HCT116 (cell line): ENCODE measurements at regions not wholly inside any gene's neighbourhood (a gene's known extent, or its start where the extent isn't known, plus 50 kb on each side); places are given as distances from the start of the nearest gene placed in this dataset.

Experiments used
- CEBPB ChIP-seq: IDR thresholded peaks from 2 replicates; pipeline ENCODE4 v1.6.1; 2012; ENCODE audit warnings: low read depth
- ELF1 ChIP-seq: IDR thresholded peaks from 2 replicates; pipeline ENCODE4 v1.6.1; 2012; ENCODE audit warnings: low read depth, borderline replicate concordance
- EZH2 ChIP-seq: fragments of 200-600 bp; sonication (generic); IDR thresholded peaks from 2 replicates; pipeline ENCODE4 v1.6.1; 2017; ENCODE audit warnings: antibody characterized with exemption, mixed run types
- JUND ChIP-seq: IDR thresholded peaks from 2 replicates; pipeline ENCODE4 v1.6.1; 2012
- POLR2A ChIP-seq: IDR thresholded peaks from 2 replicates; pipeline ENCODE4 v1.7.0; 2011; ENCODE audit warnings: borderline replicate concordance; ENCODE audit not compliant: insufficient read depth, insufficient read length; ENCODE audit errors: extremely low read depth
- POLR2AphosphoS5 ChIP-seq: IDR thresholded peaks from 2 replicates; pipeline ENCODE4 v1.6.1; 2011; ENCODE audit warnings: mild to moderate bottlenecking, low read depth, low read length, moderate library complexity
- RAD21 ChIP-seq: IDR thresholded peaks from 2 replicates; pipeline ENCODE4 v1.6.1; 2012; ENCODE audit warnings: low read depth, mild to moderate bottlenecking
- ZFX ChIP-seq: fragments of 450-650 bp; IDR thresholded peaks from 2 replicates; pipeline ENCODE4 v1.6.1; 2017
- TF ChIP-seq, protein P1 (sequence below), 3 experiments: fragments of 200-600 bp in 1 of 3; sonication (generic) in 1 of 3; IDR thresholded peaks in 2 of 3; conservative IDR thresholded peaks in 1 of 3; 2 replicates each; pipeline ENCODE4 v1.5.1; 2012 to 2017; ENCODE audit warnings: low read depth in 2 of 3, low read length in 2 of 3, antibody characterized with exemption in 1 of 3, borderline replicate concordance in 1 of 3, control low read depth in 1 of 3, mild to moderate bottlenecking in 1 of 3, mixed read lengths in 1 of 3, mixed run types in 1 of 3, moderate library complexity in 1 of 3; ENCODE audit not compliant: insufficient read depth in 1 of 3
- TF ChIP-seq, protein P2 (sequence below): IDR thresholded peaks from 2 replicates; pipeline ENCODE4 v1.6.1; 2012
- TF ChIP-seq, protein P3 (sequence below): IDR thresholded peaks from 2 replicates; pipeline ENCODE4 v1.6.1; 2011; ENCODE audit warnings: mild to moderate bottlenecking, low read length, moderate library complexity; ENCODE audit not compliant: insufficient replicate concordance; ENCODE audit errors: extremely low read depth

DNA sequence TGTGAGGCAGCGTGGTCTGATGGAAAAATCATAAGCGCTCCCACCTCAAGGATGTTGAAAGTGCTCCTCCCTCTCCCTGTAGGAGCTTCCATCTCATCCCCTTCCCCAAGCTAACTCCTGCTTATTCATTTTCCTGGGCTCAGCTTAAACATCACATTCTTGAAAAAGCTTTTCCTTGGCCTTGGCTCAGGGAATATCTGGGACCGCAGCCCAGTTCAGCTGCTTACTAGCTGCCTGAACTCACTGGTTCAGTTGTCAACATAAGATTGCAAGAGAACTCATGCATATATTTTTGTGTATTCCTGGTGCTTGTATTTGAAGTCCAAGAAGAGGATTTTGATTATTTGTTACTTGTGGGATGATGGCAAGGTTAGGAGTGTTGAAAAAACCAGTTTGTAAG is 91.5 kb downstream of the UTP18 start:
- TF ChIP-seq, protein P1, sequence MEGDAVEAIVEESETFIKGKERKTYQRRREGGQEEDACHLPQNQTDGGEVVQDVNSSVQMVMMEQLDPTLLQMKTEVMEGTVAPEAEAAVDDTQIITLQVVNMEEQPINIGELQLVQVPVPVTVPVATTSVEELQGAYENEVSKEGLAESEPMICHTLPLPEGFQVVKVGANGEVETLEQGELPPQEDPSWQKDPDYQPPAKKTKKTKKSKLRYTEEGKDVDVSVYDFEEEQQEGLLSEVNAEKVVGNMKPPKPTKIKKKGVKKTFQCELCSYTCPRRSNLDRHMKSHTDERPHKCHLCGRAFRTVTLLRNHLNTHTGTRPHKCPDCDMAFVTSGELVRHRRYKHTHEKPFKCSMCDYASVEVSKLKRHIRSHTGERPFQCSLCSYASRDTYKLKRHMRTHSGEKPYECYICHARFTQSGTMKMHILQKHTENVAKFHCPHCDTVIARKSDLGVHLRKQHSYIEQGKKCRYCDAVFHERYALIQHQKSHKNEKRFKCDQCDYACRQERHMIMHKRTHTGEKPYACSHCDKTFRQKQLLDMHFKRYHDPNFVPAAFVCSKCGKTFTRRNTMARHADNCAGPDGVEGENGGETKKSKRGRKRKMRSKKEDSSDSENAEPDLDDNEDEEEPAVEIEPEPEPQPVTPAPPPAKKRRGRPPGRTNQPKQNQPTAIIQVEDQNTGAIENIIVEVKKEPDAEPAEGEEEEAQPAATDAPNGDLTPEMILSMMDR (IDR thresholded peaks at IDR 0.05 in 2 of 3, conservative IDR thresholded peaks at IDR 0.05 in 1 of 3; ENCODE audit: borderline replicate concordance in 1 of 3, insufficient read depth in 1 of 3, low read depth in 2 of 3, low read length in 2 of 3): no peak
- TF ChIP-seq RAD21 (no peak), ZFX (no peak), POLR2A (no peak), EZH2 (no peak), ELF1 (no peak), JUND (no peak), POLR2AphosphoS5 (no peak), CEBPB (no peak)
- TF ChIP-seq, protein P2, sequence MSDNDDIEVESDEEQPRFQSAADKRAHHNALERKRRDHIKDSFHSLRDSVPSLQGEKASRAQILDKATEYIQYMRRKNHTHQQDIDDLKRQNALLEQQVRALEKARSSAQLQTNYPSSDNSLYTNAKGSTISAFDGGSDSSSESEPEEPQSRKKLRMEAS: no peak
- TF ChIP-seq, protein P3, sequence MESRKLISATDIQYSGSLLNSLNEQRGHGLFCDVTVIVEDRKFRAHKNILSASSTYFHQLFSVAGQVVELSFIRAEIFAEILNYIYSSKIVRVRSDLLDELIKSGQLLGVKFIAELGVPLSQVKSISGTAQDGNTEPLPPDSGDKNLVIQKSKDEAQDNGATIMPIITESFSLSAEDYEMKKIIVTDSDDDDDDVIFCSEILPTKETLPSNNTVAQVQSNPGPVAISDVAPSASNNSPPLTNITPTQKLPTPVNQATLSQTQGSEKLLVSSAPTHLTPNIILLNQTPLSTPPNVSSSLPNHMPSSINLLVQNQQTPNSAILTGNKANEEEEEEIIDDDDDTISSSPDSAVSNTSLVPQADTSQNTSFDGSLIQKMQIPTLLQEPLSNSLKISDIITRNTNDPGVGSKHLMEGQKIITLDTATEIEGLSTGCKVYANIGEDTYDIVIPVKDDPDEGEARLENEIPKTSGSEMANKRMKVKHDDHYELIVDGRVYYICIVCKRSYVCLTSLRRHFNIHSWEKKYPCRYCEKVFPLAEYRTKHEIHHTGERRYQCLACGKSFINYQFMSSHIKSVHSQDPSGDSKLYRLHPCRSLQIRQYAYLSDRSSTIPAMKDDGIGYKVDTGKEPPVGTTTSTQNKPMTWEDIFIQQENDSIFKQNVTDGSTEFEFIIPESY: no peak
